22Rv1 (cell line): ENCODE measurements at regions not wholly inside any gene's neighbourhood (a gene's known extent, or its start where the extent isn't known, plus 50 kb on each side); places are given as distances from the start of the nearest gene placed in this dataset.

ENCODE experiments used
- ZFX ChIP-seq: fragments of 450-650 bp; IDR thresholded peaks from 2 replicates; pipeline ENCODE4 v1.6.1; 2017; ENCODE audit warnings: antibody characterized with exemption, borderline replicate concordance
- TF ChIP-seq, protein P1 (sequence below): fragments of 450-650 bp; IDR thresholded peaks from 2 replicates; pipeline ENCODE4 v1.5.1; 2017; ENCODE audit warnings: mild to moderate bottlenecking

DNA sequence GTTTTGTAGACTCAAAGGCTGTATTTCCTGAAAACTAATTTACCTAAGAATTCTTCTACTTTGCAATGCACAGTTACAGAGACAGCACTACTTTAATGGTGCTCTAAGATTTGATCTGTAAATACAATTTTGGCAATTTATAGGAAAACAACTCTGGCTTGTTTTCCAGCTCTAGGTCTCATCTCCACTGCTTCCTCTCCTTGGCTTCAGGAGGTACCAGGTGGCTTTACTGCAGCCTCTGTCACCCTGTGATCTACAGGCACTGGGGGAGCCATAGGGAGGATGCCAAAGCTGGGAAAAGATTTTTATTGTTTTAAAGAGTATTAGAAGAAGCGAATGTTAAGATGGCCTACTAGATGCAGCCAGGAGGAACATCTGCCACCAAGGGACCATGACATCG is 1563.6 kb downstream of the OLFM4 start:
- TF ChIP-seq, protein P1, sequence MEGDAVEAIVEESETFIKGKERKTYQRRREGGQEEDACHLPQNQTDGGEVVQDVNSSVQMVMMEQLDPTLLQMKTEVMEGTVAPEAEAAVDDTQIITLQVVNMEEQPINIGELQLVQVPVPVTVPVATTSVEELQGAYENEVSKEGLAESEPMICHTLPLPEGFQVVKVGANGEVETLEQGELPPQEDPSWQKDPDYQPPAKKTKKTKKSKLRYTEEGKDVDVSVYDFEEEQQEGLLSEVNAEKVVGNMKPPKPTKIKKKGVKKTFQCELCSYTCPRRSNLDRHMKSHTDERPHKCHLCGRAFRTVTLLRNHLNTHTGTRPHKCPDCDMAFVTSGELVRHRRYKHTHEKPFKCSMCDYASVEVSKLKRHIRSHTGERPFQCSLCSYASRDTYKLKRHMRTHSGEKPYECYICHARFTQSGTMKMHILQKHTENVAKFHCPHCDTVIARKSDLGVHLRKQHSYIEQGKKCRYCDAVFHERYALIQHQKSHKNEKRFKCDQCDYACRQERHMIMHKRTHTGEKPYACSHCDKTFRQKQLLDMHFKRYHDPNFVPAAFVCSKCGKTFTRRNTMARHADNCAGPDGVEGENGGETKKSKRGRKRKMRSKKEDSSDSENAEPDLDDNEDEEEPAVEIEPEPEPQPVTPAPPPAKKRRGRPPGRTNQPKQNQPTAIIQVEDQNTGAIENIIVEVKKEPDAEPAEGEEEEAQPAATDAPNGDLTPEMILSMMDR = no peak
- TF ChIP-seq ZFX = no peak
